IMR-90 (cell line): ENCODE measurements at regions not wholly inside any gene's neighbourhood (a gene's known extent, or its start where the extent isn't known, plus 50 kb on each side); places are given as distances from the start of the nearest gene placed in this dataset.

ENCODE experiments used
- CEBPB ChIP-seq: IDR thresholded peaks from 2 replicates; pipeline ENCODE4 v1.6.1; 2012; ENCODE audit warnings: low read depth, low read length, improper control_type of control experiment
- MAFK ChIP-seq: IDR thresholded peaks from 2 replicates; pipeline ENCODE4 v1.6.1; 2012; ENCODE audit warnings: low read depth, low read length, improper control_type of control experiment
- MAZ ChIP-seq: IDR thresholded peaks from 2 replicates; pipeline ENCODE4 v1.6.1; 2012; ENCODE audit warnings: low read depth, mild to moderate bottlenecking, low read length, improper control_type of control experiment, moderate library complexity, borderline replicate concordance
- MXI1 ChIP-seq: IDR thresholded peaks from 2 replicates; pipeline ENCODE4 v1.6.1; 2012; ENCODE audit warnings: low read depth, mild to moderate bottlenecking, low read length, moderate library complexity, borderline replicate concordance
- POLR2A ChIP-seq: IDR thresholded peaks from 2 replicates; pipeline ENCODE4 v1.6.1; 2012; ENCODE audit warnings: mild to moderate bottlenecking, low read depth, low read length
- RAD21 ChIP-seq: IDR thresholded peaks from 2 replicates; pipeline ENCODE4 v1.6.1; 2012; ENCODE audit warnings: low read length, improper control_type of control experiment
- RCOR1 ChIP-seq: IDR thresholded peaks from 2 replicates; pipeline ENCODE4 v1.6.1; 2012; ENCODE audit warnings: mild to moderate bottlenecking, low read length, improper control_type of control experiment; ENCODE audit not compliant: insufficient replicate concordance
- RFX5 ChIP-seq: IDR thresholded peaks from 2 replicates; pipeline ENCODE4 v1.8.0; 2012; ENCODE audit warnings: low read depth, mild to moderate bottlenecking, low read length, moderate library complexity
- SMC3 ChIP-seq: fragments of 150-350 bp; IDR thresholded peaks from 2 replicates; pipeline ENCODE4 v1.6.1; 2016; ENCODE audit warnings: low read depth, mild to moderate bottlenecking, antibody characterized with exemption, low read length, moderate library complexity
- TF ChIP-seq, protein P1 (sequence below): conservative IDR thresholded peaks from 2 replicates; pipeline ENCODE4 v1.5.1; 2012; ENCODE audit warnings: mild to moderate bottlenecking, low read depth, low read length, improper control_type of control experiment
- TF ChIP-seq, protein P2 (sequence below): fragments of 150-350 bp; IDR thresholded peaks from 2 replicates; pipeline ENCODE4 v1.6.1; 2017; ENCODE audit warnings: mild to moderate bottlenecking, antibody characterized with exemption, low read length, low read depth

GRCh38 chr4:164350061-164350460, 403.9 kb upstream of the SMIM31 start:
- TF ChIP-seq, protein P1, sequence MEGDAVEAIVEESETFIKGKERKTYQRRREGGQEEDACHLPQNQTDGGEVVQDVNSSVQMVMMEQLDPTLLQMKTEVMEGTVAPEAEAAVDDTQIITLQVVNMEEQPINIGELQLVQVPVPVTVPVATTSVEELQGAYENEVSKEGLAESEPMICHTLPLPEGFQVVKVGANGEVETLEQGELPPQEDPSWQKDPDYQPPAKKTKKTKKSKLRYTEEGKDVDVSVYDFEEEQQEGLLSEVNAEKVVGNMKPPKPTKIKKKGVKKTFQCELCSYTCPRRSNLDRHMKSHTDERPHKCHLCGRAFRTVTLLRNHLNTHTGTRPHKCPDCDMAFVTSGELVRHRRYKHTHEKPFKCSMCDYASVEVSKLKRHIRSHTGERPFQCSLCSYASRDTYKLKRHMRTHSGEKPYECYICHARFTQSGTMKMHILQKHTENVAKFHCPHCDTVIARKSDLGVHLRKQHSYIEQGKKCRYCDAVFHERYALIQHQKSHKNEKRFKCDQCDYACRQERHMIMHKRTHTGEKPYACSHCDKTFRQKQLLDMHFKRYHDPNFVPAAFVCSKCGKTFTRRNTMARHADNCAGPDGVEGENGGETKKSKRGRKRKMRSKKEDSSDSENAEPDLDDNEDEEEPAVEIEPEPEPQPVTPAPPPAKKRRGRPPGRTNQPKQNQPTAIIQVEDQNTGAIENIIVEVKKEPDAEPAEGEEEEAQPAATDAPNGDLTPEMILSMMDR: no peak
- TF ChIP-seq CEBPB (no peak), POLR2A (no peak), SMC3 (no peak), MAZ (no peak), MXI1 (no peak), MAFK (no peak), RAD21 (no peak), RFX5 (no peak), RCOR1 (no peak)
- TF ChIP-seq, protein P2, sequence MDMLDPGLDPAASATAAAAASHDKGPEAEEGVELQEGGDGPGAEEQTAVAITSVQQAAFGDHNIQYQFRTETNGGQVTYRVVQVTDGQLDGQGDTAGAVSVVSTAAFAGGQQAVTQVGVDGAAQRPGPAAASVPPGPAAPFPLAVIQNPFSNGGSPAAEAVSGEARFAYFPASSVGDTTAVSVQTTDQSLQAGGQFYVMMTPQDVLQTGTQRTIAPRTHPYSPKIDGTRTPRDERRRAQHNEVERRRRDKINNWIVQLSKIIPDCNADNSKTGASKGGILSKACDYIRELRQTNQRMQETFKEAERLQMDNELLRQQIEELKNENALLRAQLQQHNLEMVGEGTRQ: no peak
